ENCODE measurements at regions not wholly inside any gene's neighbourhood (a gene's known extent, or its start where the extent isn't known, plus 50 kb on each side); places are given as distances from the start of the nearest gene placed in this dataset.

- H3K79me2 ChIP-seq (replicated peaks; ENCODE audit: insufficient read depth) = no peaks in the 10 kb centered on the region
- no peak for ATAC-seq
- H3K4me2 ChIP-seq = no peak overlapping the region
- TF ChIP-seq ZNF331 (CRISPR knock-in tag; IDR thresholded peaks at IDR 0.05; ENCODE audit: low read depth) (no peak), ZNF462 (CRISPR knock-in tag; IDR thresholded peaks at IDR 0.05) (no peak), CREB1 (CRISPR knock-in tag; IDR thresholded peaks at IDR 0.05; ENCODE audit: low read depth) (no peak), REST (IDR thresholded peaks at IDR 0.05; ENCODE audit: unreplicated experiment) (no peak), EZH2phosphoT487 (IDR thresholded peaks at IDR 0.05; ENCODE audit: unreplicated experiment) (no peak), EZH2 (IDR thresholded peaks at IDR 0.05; ENCODE audit: low read depth, unreplicated experiment) (no peak)
- no peak overlapping the region for H3K4me3 Mint-ChIP-seq
- H3K27me3 Mint-ChIP-seq (ENCODE audit: insufficient read depth, low read depth, poor library complexity) = no peaks in the 10 kb centered on the region
- no peaks in the 10 kb centered on the region for H4K20me1 ChIP-seq (replicated peaks; ENCODE audit: insufficient read depth)
- no peaks in the 10 kb centered on the region for H3F3A ChIP-seq (replicated peaks; ENCODE audit: low read depth)
- no peaks in the 10 kb centered on the region for H3K36me3 Mint-ChIP-seq (ENCODE audit: low read depth)
- peaks cover 7% of the 10 kb centered on the region; the same call in 1 of the 2 replicates for H3K36me3 ChIP-seq (ENCODE audit: insufficient read depth)
- H2AFZ ChIP-seq = no peak overlapping the region
- H3K9me3 Mint-ChIP-seq = no peaks in the 10 kb centered on the region; the same call in 2 of the 3 replicates
- H3K4me1 Mint-ChIP-seq = peaks cover 21% of the 10 kb centered on the region
- no peak overlapping the region for H3K27ac ChIP-seq (ENCODE audit: low read depth)
- H3K4me3 ChIP-seq = no peak overlapping the region
- H3K27ac Mint-ChIP-seq = no peak overlapping the region
- no peaks in the 10 kb centered on the region for H3K27me3 ChIP-seq (ENCODE audit: insufficient read depth)
- peaks cover 6% of the 10 kb centered on the region; the same call in 1 of the 2 replicates for H3K4me1 ChIP-seq (ENCODE audit: insufficient read depth)
- no peaks in the 10 kb centered on the region for H3K9me2 ChIP-seq (ENCODE audit: insufficient read depth)
- DNase-seq (ENCODE audit: low spot score) = no peak
Measured at GRCh38 chr16:6113749-6114148, 1016.2 kb upstream of the EEF2KMT start.
